ENCODE measurements at regions not wholly inside any gene's neighbourhood (a gene's known extent, or its start where the extent isn't known, plus 50 kb on each side); places are given as distances from the start of the nearest gene placed in this dataset.
"Not testable (repeated sequence)": the region's sequence is repeated elsewhere in the genome, so short reads cannot be mapped to it uniquely, and the experiment has no call there.

DNA sequence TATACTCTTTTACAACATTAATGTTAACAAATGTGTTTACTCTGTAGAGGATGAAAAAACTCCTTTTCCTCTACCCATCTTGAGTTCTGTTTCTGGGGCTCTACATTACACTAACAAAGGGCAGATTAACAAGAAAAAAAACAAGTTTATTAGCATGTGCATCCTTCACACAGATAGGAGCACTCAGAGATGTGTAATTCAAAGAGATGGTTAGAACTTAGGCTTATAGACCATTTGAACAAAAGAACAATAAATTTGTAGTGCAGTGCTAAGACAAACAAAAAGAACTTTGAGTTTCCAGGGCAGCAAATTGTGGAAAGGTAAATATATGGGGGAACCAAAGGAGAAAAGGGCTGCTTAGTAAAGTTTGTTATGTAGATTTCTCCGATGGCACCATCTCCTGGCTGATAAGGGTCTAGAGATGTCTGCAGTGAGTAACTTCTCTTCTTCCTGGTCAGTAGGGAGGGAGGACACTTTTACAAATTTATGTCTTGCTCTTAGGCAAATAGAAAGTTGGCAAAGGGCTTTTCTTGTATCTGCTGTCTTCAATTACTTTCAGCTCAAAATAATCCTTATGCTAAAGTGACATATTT, 1249.9 kb upstream of the TENM3 start:
- DNase-seq (ENCODE audit: low spot score), result no peak

DNA sequence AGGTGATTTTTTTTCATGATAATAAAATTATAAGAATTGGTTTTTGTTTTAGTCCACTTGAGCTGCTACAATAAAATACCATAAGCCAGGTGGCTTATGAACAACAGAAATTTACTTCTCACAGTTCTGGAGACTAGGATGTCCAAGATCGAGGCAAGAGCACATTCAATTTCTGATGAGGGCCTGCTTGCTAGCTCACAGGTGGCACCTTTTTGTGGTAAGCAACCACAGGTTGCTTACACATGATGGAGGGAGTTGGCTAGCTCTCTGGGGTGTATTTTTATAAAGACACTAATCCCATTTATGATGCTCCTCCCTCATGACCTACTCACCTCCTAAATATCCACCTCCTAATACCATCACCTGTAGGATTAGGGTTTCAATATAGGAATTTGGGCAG, 1248.5 kb upstream of the TENM3 start:
- no peak for DNase-seq (ENCODE audit: low spot score)

DNA sequence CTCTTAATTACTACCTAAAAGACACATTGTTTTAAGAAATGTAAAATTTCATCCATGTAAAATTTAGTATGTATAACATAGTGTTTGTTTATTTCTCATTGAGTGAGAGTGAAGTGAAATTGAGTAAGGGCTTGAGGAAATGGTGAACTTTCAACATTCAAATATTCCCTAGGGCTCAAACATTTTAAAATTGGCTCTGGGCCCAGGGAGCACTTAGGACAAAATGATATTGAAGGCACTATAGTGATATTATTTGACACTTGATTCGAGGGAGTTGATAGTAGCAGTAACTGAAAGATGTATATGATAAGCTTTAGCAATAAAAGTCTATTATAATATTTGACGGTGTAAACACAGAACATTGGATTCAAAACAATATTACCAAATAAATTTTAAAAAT, 1244.0 kb upstream of the TENM3 start:
- no peak for DNase-seq (ENCODE audit: low spot score)

DNA sequence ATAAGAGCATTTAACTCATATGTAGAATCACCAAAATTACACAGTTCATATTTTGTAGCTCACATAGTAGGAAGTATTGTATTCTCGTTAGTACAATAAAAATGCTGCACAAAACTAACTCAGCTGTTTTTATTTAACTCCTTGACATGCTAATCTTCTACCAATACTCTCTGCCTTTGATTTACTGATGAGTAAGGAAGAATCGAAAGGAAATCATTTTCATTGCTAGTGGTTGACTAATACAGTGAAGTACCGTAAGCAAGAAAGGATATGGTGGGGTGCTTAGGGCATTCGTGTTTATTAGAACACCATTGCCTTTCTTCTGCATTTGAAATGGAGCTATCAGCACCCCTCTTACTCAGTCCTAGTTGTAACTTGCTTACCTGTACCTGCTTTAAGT, 1239.1 kb upstream of the TENM3 start:
- no peak for DNase-seq (ENCODE audit: low spot score)

DNA sequence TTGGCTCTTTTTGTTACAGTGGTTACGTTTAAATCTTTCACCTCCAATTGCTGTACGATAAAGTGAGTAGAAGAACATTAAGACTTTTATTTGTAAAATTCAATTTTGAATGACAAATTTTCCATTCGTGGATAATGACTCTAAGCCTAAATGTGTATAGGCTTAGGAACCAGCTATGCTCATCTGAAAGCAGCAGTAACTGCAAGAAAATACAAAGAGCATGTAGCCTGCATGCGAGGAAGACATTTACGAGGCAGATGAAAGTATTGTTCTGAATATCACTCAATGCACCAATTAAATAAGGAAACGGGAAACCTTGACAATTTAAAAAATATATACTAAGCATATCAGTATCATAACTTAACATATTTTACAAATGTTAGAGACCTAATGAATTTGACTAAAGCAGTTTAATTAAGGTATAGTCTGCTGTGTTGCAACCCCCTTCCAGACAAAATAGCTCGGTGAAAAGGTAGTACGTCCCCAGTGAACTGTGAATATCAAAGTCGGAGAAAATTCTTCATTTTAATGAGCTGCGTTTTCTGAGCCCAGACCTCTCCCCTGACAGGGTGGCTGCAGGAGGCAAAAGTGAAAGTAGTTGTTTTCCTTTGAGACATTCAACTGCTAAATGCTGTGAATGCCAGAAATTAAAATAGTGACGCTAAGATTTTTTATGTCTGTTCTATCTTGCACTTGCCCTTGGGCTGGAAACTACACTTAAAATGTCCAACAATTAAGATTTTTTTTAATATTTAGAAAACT, 1236.5 kb upstream of the TENM3 start:
- DNase-seq (ENCODE audit: low spot score), result no peak

DNA sequence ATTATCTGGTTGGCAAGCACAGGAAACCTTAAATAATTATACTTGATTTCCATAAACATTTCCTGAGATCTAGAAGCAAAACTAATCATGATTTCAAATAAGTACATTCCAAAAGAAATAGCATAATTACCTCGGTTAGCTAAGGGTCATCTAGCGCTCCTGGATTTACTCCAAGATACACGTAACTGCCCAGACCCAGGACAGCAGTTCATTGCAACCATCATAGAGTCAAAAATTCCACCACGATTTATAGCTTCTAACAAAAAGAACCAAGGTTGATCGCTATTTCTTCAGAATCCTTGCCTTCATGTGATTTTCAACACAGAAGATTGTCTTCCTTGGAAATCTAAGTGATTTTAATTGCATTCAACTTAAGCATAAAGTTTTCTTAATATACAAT, 1235.5 kb upstream of the TENM3 start:
- no peak for DNase-seq (ENCODE audit: low spot score)

DNA sequence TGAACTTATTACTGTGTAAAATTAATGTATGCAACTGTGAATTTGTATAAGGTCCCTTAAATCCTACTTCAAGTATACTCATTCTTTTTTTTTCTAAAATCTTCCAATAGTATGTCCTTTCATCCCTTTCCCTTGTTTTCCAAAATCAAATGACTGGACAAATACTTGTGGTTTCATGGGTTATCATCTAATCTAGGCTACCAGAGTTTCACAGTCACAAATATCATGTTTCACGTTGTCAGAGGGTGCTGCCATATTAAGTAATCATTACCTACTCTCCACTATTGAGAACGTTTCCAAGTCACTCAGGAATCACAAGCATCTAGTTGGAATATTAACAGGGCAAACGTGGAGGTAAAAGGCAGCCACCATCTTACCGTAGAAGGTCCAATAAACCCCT, 1235.0 kb upstream of the TENM3 start:
- DNase-seq (ENCODE audit: low spot score), result peak; percentile 14

DNA sequence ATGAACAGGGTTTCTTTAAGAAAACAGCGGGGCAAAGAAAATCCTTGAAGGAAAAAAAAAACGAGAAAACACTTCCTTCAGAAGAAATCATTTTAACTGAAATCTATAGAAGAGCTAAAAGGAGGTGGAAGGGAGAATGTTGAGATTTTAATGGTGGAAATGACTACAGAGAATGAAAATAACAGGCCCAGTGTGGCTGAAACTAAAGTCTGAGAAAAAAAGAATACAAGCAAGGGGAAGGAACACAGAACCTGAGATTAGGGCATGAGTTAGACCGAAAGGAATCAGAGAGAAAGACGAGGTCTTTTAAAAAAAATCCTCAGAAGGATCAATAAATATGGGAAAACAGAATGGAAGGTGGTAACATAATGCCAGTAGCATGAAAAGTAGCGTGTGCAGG, 1230.0 kb upstream of the TENM3 start:
- no peak for DNase-seq (ENCODE audit: low spot score)

DNA sequence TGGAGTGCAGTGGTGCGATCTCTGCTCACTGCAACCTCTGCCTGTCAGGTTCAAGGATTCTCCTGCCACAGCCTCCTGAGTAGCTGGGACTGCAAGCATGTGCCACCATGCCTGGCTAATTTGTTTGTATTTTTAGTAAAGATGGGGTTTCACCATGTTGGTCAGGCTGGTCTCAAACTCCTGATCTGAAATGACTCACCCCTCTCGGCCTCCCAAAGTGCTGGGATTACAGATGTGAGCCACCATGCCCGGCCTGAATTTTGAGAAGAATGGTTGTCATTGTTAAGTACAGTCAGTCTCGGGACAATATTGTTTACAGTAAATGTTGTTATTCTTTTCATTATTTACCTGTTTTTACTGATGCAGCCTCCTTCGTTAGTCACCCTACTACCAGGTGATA, 1226.2 kb upstream of the TENM3 start:
- no peak for DNase-seq (ENCODE audit: low spot score)

DNA sequence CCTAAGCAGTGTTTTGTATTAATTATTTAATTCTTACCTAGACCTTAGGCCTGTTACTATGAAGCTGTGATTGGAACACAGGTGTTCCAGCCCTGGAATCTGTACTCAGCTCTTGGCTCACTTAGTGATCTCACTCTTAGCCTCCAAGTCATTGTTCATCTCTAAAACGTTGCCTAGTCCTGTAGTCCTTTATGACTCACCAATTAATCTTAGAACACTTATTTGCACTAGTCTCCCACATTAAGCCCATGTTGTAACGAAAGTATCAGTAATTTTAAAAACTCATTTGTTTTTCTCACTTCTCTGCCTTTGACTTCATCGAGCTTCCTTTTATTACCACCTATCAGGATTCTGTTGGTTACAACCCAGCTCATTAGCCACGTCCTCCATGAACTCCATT, 1224.7 kb upstream of the TENM3 start:
- no peak for DNase-seq (ENCODE audit: low spot score)

DNA sequence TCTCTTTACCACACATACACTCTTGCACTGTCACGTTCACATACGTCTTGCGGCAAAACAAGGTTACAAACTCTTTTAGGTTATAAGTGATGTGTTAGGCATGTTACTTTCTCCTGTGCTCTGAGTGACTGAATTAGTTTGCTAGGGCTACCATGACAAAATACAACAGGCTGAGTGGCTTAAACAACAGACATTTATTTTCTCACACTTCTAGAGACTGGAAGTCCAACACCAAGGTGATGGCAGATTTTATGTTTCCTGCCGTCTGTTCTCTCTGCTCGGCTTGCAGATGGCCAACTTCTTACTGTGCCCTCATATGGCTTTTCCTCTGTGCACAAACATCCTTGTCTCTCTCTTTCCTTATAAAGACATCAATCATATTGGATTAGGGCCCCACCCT, 1224.3 kb upstream of the TENM3 start:
- no peak for DNase-seq (ENCODE audit: low spot score)

DNA sequence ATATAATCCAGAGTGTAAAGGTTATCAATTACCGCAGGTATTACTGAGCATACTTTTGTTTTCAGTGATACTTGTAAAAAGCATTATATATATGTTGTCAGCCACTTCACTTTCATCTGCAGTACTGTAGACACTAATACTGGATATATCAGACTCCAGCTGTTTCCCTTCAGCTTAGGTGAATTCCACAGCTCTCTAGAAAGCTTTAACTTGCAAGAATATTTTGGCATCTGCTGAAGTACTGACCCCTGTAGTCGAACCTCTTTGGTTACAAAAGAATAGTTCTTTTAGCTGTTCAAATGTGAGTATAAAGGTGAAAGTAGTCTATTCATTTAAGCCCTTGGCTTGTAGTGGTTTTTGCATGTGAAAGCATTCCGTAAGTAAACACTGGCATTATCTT, 1222.7 kb upstream of the TENM3 start:
- DNase-seq (ENCODE audit: low spot score), result no peak

DNA sequence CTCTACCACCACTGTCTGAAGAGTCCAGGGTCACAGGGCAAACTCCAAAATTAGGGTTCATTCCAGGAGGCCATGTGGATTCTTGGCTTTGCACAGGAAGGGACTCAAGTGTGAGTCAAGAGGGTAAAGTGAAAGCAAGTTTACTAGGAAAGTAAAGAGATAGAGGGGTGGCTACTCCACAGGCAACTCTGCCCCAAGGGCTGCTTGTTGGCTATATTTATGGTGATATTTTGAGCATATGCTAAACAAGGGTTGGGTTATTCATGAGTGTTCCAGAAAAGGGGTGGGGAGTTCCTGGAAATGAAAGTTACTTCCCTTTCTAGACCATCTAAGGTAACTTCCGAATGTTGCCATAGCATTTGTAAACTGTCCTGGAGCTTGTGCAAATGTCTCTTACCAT, 1222.0 kb upstream of the TENM3 start:
- DNase-seq (ENCODE audit: low spot score), result no peak

DNA sequence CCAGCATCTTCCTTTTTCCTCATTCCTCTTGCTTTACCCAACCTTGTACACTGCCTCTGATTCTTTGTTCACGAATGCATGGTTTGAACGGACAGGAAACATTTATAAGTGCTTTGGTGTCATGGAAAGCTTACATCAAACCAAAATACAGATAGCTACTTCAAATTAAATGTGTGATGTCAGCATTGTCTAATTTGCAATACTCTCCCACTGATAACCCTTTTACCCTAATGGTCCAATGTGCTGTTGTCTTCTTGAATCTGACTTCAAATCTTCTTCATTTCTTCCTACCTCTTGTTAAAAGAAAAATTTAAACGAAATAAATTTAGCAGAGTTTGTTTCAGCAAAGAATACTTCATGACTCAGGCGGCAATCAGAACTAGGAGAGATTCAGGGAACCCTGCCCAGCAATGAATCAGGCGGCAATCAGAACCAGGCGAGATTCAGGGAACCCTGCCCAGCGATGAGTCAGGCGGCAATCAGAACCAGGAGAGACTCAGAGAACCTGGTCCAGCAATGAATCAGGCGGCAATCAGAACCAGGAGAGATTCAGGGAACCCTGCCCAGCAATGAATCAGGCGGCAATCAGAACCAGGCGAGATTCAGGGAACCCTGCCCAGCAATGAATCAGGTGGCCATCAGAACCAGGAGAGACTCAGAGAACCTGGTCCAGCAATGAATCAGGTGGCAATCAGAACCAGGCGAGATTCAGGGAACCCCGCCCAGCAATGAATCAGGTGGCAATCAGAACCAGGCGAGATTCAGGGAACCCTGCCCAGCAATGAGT, 1212.9 kb upstream of the TENM3 start:
- not testable (repeated sequence) for DNase-seq (ENCODE audit: low spot score)

DNA sequence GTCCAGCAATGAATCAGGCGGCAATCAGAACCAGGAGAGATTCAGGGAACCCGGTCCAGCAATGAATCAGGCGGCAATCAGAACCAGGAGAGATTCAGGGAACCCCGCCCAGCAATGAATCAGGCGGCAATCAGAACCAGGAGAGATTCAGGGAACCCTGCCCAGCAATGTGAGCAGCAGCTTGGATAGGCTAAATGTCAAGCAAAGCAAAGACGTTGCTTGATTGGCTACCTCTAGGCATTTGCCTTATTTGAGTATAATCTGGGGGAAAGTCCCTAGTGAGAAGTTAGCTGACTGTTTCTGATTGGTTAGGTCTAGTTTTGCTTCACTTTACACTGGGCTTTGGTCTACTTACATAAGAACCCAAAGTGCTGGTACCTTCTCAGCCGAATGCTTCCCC, 1212.2 kb upstream of the TENM3 start:
- DNase-seq (ENCODE audit: low spot score), result no peak

DNA sequence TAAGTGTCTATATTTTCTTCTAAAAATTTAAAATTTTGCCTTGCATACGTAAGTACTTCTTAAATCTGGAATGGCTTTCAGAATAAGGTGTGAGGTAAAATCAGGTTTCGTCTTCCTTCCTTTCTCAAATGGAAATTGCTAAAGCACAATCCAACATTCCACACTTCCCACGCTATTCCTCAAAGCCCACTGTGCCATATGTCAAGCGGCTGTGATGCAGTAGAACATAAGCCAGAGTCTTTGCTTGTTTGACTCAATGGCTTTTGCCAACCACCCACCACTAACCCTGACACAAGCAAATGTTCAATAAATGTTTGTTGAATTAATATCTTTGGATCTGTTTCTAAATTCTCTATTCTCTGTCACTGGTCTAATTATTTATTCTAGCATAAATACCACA, 1199.7 kb upstream of the TENM3 start:
- no peak for DNase-seq (ENCODE audit: low spot score)

DNA sequence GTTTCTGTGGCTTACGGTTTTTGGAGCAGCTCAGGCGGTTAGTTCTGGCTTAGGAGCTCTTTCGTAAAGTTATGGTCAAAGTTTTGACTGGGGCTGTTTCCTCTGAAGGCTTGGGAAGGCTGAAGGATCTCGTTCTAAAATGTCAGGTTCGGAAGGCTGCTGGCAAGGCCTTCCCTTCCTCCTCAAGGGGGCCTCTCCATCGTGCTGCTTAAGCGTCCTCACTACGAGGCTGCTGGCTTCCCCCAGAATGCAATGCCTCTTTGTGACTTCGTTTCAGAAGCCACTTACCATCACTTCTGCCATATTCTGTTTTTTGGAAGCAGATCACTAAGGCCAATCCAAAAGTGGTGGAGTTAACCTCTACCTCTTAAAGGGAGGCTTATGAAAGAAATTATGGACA, 1196.4 kb upstream of the TENM3 start:
- no peak for DNase-seq (ENCODE audit: low spot score)

DNA sequence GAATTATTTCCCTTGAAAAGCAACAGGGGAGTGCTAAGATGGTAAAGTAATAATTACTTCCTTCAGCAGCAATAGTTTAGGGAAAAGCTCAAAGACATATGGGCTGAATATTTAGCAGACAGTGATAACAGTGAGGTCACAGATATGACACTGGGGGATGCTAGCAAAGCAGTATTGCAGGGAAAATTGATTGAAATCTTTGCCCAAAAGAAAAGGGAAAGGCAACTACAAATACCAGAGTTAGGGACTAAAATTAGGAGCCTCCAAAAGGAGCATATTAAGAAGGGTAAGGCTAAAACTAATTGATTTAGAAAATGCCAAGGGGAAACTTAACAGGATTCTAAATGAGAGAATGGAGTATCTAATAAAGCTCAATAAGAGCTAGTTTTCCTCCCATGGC, 1191.3 kb upstream of the TENM3 start:
- no peak for DNase-seq (ENCODE audit: low spot score)

DNA sequence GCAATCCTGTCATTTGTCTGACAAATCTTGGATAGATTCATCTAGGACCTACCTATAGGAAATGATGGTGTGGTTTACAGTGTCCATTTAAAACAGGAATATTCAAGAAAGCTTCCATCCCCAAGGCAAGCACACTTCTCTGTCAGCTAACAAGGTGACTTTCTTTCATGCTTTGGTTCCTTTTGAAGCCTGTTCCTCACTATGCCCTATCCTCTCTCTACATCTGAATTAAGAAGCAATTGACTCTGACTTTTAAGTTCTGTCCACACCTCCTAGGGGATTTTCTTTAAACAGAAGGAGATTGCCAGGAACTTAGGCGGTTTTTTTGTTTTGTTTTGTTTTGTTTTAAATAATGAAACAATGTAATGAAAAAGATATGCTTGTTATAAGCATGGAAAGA, 1181.4 kb upstream of the TENM3 start:
- DNase-seq (ENCODE audit: low spot score), result no peak

DNA sequence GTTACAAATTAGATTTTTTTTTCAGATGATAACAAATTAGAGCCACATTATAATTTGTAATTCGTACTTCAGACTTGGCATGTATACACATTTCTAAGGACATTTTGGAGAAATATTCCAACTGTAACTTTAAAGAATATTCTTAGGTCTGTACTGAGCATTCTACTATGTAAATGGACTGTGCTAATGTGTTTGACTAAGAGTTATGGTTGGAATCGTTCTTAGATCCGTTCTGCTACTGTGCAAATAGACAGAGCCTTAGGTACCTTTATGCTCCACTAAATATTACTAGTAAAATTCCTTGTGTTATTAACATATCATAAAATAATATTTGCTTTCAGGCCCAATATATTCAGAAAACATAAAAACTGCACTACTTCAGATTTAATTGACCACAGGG, 1180.0 kb upstream of the TENM3 start:
- no peak for DNase-seq (ENCODE audit: low spot score)

DNA sequence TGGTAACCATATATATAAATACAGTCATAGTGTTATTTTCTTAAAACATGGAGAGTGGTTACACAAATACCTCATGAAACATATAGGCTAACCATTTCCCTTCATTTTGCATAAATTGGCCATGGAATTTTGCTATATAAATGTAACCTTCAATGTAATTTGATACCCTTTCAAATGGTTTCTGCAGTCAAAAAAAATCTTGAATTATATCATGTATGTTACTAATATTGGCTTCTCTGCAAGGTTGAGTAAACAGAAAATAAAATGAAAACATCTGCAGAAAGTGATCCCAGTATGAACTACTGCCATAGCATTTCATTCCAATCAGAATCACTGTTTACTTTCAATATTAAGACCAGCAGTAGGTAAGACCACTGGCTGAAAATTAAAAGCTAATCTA, 1165.9 kb upstream of the TENM3 start:
- DNase-seq (ENCODE audit: low spot score), result no peak

DNA sequence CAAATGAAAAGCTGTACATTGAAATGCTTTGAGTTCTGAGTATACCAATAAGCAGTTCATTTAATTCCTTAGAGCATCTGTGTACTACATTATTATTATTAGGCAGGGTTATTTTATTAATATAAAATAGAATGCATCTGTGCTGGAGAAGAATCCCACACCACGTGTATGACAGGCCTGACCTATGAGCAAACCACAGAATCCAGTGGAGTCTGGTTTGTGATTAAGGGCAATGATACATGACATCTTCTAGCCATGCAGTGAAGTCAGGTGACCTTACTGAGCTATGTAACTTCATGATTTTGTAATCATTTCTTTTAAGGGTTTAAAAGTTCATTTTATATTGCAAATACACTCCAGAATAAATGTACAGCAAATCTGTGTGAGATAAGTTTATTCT, 1165.0 kb upstream of the TENM3 start:
- DNase-seq (ENCODE audit: low spot score), result no peak

DNA sequence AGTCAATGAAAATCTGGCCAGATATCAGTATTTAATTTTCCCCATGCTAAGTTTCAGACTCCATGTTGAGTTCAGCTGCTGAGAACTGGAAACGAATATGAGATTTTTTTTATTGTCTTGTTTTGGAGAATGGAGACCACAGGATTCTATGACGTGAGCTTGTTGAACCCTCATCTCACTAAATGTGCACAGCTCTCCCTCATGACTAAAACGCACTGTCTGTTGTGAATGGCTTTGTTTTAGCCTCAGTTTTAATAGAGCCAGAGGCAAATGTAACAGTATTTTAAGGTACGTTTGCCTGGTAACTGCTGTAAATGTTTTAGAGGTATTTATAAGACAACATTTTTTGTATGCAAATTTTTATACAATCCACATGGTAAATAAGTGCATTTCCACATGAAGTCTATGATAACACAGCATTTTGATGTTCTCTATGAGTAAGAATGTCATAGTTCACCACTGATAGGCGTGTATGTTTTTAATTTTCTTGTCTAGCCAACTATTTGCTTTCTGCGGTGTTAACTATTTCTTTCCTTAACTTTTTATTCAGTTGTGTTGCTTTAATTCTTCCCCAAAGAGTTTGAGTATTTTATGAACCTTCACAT, 1159.3 kb upstream of the TENM3 start:
- no peak for DNase-seq (ENCODE audit: low spot score)
